ENCODE measurements at regions not wholly inside any gene's neighbourhood (a gene's known extent, or its start where the extent isn't known, plus 50 kb on each side); places are given as distances from the start of the nearest gene placed in this dataset.
"Not testable (repeated sequence)": the region's sequence is repeated elsewhere in the genome, so short reads cannot be mapped to it uniquely, and the experiment has no call there.

- TF ChIP-seq, protein P1, sequence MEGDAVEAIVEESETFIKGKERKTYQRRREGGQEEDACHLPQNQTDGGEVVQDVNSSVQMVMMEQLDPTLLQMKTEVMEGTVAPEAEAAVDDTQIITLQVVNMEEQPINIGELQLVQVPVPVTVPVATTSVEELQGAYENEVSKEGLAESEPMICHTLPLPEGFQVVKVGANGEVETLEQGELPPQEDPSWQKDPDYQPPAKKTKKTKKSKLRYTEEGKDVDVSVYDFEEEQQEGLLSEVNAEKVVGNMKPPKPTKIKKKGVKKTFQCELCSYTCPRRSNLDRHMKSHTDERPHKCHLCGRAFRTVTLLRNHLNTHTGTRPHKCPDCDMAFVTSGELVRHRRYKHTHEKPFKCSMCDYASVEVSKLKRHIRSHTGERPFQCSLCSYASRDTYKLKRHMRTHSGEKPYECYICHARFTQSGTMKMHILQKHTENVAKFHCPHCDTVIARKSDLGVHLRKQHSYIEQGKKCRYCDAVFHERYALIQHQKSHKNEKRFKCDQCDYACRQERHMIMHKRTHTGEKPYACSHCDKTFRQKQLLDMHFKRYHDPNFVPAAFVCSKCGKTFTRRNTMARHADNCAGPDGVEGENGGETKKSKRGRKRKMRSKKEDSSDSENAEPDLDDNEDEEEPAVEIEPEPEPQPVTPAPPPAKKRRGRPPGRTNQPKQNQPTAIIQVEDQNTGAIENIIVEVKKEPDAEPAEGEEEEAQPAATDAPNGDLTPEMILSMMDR (IDR thresholded peaks at IDR 0.05; ENCODE audit: unreplicated experiment): no peak
- Mint-ChIP-seq H3K4me3 (ENCODE audit: unreplicated experiment) (no peak overlapping the region), H3K4me1 (ENCODE audit: insufficient read depth, unreplicated experiment) (no peaks in the 10 kb centered on the region), H3K9me3 (ENCODE audit: unreplicated experiment) (no peaks in the 10 kb centered on the region), H3K27ac (ENCODE audit: low read depth, unreplicated experiment) (no peak overlapping the region), H3K27me3 (ENCODE audit: insufficient read depth, unreplicated experiment) (no peaks in the 10 kb centered on the region), H3K36me3 (ENCODE audit: insufficient read depth, unreplicated experiment) (no peaks in the 10 kb centered on the region)
- no TSS peak for BruUV-seq (replicated peaks)
- ChIA-PET POLR2A (no interaction called here), CTCF (no interaction called here)
- intact Hi-C loops (cut with micrococcal nuclease): no loop called here
- DNase-seq (ENCODE audit: unreplicated experiment): no peak
Measured at GRCh38 chr10:22783807-22784206, 69.4 kb upstream of the PIP4K2A start.

DNA sequence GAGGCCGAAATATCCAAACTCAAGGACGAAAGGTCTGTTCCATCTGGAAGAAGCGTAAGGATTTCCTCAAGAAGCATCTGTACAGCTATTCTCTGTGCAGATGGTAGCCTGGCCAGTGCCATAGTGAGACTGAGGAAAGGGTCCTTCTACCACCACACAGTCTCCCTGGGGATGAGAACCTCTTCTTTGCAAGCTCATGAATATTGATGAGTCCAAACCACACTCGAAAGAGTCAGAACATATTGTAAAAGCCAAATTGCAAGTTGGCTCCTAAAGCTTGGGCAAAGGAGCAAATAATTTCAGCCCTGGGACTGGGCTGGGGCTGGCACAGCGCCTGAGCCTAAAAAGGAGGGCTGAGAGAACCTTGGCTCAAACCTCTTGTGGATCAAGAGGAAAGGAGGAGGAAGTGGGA, 66.1 kb upstream of the PIP4K2A start:
- POLR2A ChIA-PET: interaction anchor here (0.8 kb wide), 1 partner anchor 20 kb away, joined by 3 read pairs; no protein-coding TSS in a partner anchor
- Mint-ChIP-seq H3K4me3 (ENCODE audit: unreplicated experiment) (no peak overlapping the region), H3K9me3 (ENCODE audit: unreplicated experiment) (peaks cover 7% of the 10 kb centered on the region), H3K27ac (ENCODE audit: low read depth, unreplicated experiment) (no peak overlapping the region), H3K36me3 (ENCODE audit: insufficient read depth, unreplicated experiment) (no peaks in the 10 kb centered on the region), H3K27me3 (ENCODE audit: insufficient read depth, unreplicated experiment) (no peaks in the 10 kb centered on the region), H3K4me1 (ENCODE audit: insufficient read depth, unreplicated experiment) (no peaks in the 10 kb centered on the region)
- intact Hi-C loops (cut with micrococcal nuclease): no loop called here
- no peak for DNase-seq (ENCODE audit: unreplicated experiment)
- CTCF ChIA-PET: no interaction called here
- TF ChIP-seq, protein P1 (IDR thresholded peaks at IDR 0.05; ENCODE audit: unreplicated experiment): no peak
- no TSS peak for BruUV-seq (replicated peaks)

DNA sequence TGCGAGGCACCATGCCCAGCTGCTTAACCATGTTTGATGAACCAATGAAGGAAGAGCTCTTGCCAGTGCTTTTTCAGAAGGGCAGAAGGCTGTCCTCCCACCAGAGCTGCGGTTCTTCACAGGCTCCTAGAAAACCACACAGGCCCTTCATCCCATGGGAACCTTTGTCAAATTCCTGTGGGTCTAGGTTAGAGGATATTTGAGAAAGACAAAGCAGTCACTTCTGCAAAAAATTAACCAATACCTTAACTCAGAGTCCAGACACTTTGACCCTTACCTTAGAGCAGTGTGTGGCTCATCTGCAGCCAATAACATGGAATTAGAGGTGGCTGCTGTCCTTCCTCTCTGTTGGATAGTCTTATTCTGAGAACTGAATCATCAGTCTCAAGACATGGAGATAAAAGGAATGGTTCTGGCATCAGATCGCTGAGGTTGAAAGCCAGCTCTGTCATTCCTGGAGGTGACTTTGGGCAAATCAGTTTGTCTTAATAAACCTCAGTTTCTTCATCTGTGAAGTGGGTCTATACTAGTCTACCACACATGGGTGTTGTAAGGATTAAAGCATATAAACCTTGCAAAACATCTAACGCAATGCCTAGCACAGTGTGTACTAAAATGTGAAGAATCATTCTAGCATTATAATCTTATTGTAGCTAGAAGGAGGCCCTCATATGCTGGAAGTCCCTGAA, 65.1 kb upstream of the PIP4K2A start:
- peaks cover 7% of the 10 kb centered on the region for H3K9me3 Mint-ChIP-seq (ENCODE audit: unreplicated experiment)
- no peaks in the 10 kb centered on the region for H3K36me3 Mint-ChIP-seq (ENCODE audit: insufficient read depth, unreplicated experiment)
- H3K4me1 Mint-ChIP-seq (ENCODE audit: insufficient read depth, unreplicated experiment): no peaks in the 10 kb centered on the region
- BruUV-seq (replicated peaks): no TSS peak
- H3K27me3 Mint-ChIP-seq (ENCODE audit: insufficient read depth, unreplicated experiment): no peaks in the 10 kb centered on the region
- POLR2A ChIA-PET: no interaction called here
- no peak overlapping the region for H3K4me3 Mint-ChIP-seq (ENCODE audit: unreplicated experiment)
- CTCF ChIA-PET: interaction anchor here (0.7 to 1.1 kb wide), 2 partner anchors 19 to 1565 kb away, joined by 3 read pairs; no protein-coding TSS in a partner anchor
- TF ChIP-seq, protein P1 (IDR thresholded peaks at IDR 0.05; ENCODE audit: unreplicated experiment): no peak
- no peak overlapping the region for H3K27ac Mint-ChIP-seq (ENCODE audit: low read depth, unreplicated experiment)
- intact Hi-C loops (cut with micrococcal nuclease): no loop called here
- no peak for DNase-seq (ENCODE audit: unreplicated experiment)

DNA sequence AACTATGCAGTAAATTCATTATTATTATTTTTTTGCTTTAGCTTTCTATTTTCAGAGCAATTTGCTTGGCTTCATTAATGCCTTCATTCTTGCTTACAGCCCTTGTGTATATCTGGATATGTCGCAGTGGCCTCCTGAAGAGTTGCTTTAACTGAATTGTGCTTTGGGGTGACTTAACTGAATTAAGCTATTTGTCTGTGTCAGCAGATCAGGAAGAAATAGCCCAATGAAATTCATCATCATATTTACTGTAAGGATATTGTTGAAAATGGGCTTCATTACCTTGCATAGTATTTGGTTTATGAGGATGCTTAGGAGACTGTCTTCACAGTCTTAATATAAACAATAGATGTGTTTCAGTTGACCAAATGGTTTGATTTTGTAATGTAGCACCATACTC, 59.7 kb upstream of the PIP4K2A start:
- ChIA-PET POLR2A (no interaction called here), CTCF (no interaction called here)
- TF ChIP-seq, protein P1 (IDR thresholded peaks at IDR 0.05; ENCODE audit: unreplicated experiment): no peak
- H3K4me3 Mint-ChIP-seq (ENCODE audit: unreplicated experiment): no peak overlapping the region
- BruUV-seq (replicated peaks): no TSS peak
- no peaks in the 10 kb centered on the region for H3K27me3 Mint-ChIP-seq (ENCODE audit: insufficient read depth, unreplicated experiment)
- DNase-seq (ENCODE audit: unreplicated experiment): no peak
- peaks cover 7% of the 10 kb centered on the region for H3K9me3 Mint-ChIP-seq (ENCODE audit: unreplicated experiment)
- no peaks in the 10 kb centered on the region for H3K4me1 Mint-ChIP-seq (ENCODE audit: insufficient read depth, unreplicated experiment)
- H3K27ac Mint-ChIP-seq (ENCODE audit: low read depth, unreplicated experiment): no peak overlapping the region
- no peaks in the 10 kb centered on the region for H3K36me3 Mint-ChIP-seq (ENCODE audit: insufficient read depth, unreplicated experiment)
- intact Hi-C loops (cut with micrococcal nuclease): no loop called here

- CTCF ChIA-PET; H3K27ac Mint-ChIP-seq (ENCODE audit: low read depth, unreplicated experiment); H3K27me3 Mint-ChIP-seq (ENCODE audit: insufficient read depth, unreplicated experiment); H3K36me3 Mint-ChIP-seq (ENCODE audit: insufficient read depth, unreplicated experiment); DNase-seq (ENCODE audit: unreplicated experiment); BruUV-seq (replicated peaks); H3K9me3 Mint-ChIP-seq (ENCODE audit: unreplicated experiment); H3K4me1 Mint-ChIP-seq (ENCODE audit: insufficient read depth, unreplicated experiment); intact Hi-C loops (cut with micrococcal nuclease); H3K4me3 Mint-ChIP-seq (ENCODE audit: unreplicated experiment): not testable (repeated sequence)
- POLR2A ChIA-PET: interaction anchor here (0.6 kb wide), 1 partner anchor 207 kb away, joined by 3 read pairs; no protein-coding TSS in a partner anchor
Measured at GRCh38 chr10:22771631-22772030, 57.3 kb upstream of the PIP4K2A start.
